SH-SY5Y (cell line): ENCODE measurements at regions not wholly inside any gene's neighbourhood (a gene's known extent, or its start where the extent isn't known, plus 50 kb on each side); places are given as distances from the start of the nearest gene placed in this dataset.

Source experiments
- GATA2 ChIP-seq: IDR thresholded peaks from 2 replicates; pipeline ENCODE4 v1.6.1; 2011; ENCODE audit warnings: mild to moderate bottlenecking, low read depth, low read length
- GATA3 ChIP-seq: IDR thresholded peaks from 2 replicates; pipeline ENCODE4 v1.6.1; 2011; ENCODE audit warnings: low read depth, mild to moderate bottlenecking, low read length, moderate library complexity

DNA sequence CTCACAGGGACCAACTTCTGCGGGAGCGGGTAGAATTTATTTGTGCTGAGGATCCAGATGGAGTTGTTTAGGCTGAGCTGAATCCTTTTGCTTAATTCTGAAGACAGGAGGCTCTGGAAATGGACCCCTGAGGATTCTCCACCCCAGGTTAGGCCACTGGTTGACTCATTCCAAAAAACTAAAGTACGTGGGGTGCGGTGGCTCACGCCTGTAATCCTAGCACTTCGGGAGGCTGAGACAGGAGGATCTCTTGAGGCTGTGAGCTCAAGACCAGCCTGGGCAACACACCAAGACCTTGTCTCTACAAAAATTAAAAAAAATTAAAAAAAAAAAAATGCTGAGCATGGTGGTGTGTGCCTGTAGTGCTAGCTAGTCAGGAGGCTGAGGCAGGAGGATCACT lies 76.3 kb upstream of the MAP1LC3B2 start:
- no peak for TF ChIP-seq GATA3

GRCh38 chr12:116483959-116484750 lies 75.0 kb upstream of the MAP1LC3B2 start:
- TF ChIP-seq GATA2 = 0 out of 2 replicates have a peak, but pooled peaks have one; percentile 13
- no peak for TF ChIP-seq GATA3

DNA sequence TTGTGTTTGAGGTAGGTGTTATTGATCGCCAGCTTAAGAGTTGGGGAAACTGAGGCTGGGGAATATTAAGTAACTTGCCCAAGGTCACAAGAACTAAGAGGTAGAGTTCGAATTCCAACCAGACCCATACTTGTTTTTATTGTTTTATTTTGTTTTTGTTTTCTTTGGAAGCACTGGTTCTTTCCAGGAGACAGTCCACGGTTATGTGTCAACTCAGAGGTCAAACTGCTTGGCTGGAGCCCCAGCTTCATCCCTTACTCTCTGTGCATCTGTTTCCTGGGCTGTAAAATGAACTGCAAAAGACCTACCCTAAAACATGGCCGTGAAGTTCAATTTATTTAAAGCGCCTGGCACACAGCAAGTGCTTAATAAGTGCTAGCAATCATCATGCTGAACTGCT lies 74.4 kb upstream of the MAP1LC3B2 start:
- TF ChIP-seq GATA2 = no peak
- TF ChIP-seq GATA3 = no peak

DNA sequence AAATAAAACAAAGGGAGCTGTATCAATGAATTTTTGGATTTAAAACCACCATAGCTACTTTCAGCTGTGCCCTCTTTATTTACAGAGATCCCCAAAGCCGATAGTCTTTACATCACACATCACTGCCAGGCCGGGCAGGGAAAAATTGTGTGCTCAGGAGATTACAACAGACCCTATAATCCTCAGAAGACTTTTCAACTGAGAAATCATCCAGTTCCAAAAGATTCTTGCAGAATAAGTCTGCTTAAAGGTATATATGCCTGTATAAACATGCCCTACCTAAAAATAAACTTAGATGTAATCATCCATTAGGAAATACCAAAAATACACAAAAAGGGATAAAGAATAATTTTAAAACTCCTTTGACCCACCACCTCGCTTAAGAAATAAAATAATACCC lies 70.1 kb upstream of the MAP1LC3B2 start:
- TF ChIP-seq GATA2 = no peak
- TF ChIP-seq GATA3 = no peak

DNA sequence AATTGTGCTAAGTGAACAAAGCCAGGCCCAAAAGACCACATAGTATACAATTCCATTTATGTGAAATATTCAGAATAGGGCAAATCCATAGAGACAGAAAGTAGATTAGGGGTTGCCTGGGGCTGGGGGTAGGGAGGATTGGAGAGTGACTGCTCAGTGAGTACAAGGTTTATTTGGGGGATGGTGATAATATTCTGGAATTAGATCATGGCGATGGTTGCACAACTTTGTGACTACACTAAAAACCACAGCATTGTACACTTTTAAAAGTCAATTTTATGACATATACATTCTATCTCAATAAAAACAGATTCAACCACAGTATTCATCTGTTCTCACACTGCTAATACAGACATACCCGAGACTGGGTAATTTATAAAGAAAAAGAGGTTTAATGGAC lies 68.7 kb upstream of the MAP1LC3B2 start:
- TF ChIP-seq GATA2 = no peak
- no peak for TF ChIP-seq GATA3

DNA sequence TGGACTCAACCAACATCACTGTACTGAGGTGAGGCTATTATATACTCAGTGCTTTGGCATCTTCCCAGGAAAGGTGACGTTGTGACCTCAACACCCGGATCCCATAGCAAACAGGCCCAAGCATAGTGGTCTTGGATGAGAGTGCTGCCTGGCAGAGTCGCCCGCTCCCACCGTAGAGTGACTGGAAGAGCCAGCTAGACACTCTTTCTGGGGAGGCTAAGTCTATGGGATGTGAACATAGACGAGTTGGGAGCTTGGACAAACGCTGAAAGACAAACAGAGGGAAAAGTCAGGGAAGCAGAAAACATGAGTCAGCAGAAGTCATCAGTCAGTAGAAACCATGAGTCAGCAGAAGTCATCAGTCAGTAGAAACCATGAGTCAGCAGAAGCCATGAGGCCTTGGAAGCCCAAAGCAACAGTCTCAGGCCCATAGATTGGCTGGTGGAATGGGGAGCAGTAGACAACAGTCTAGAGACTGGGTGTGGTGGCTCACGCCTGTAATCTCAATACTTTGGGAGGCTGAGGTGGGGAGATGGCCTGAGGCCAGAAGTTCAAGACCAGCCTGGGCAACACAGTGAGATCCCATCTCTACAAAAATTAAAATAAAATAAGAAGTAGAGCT lies 66.4 kb upstream of the MAP1LC3B2 start:
- TF ChIP-seq GATA3 (no peak), GATA2 (no peak)

DNA sequence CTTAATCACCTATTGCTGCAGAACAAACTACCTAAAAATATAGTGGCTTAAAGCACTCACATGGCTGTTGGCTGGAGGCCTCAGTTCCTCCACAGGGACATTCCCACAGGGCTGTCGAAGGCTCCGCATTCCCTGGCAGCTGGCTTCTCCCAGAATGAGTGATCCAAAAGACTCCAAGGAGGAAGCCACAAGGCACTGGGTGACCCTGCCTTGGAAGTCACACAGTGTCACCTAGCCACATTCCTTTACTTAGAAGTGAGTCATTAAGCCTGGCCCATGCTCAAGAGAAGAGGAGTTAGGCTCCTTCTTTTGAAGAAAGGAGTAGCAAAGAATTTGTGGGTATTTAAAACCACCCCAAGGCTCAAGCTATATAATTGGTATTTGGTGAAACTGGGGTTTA lies 63.9 kb upstream of the MAP1LC3B2 start:
- TF ChIP-seq GATA3 = no peak
- TF ChIP-seq GATA2 = no peak

GRCh38 chr12:116497051-116497591 lies 62.1 kb upstream of the MAP1LC3B2 start:
- TF ChIP-seq GATA2 = no peak
- no peak for TF ChIP-seq GATA3

GRCh38 chr12:116498471-116498870 lies 60.7 kb upstream of the MAP1LC3B2 start:
- no peak for TF ChIP-seq GATA3
- no peak for TF ChIP-seq GATA2

GRCh38 chr12:116502141-116502725 lies 56.9 kb upstream of the MAP1LC3B2 start:
- TF ChIP-seq GATA2 (no peak), GATA3 (no peak)

DNA sequence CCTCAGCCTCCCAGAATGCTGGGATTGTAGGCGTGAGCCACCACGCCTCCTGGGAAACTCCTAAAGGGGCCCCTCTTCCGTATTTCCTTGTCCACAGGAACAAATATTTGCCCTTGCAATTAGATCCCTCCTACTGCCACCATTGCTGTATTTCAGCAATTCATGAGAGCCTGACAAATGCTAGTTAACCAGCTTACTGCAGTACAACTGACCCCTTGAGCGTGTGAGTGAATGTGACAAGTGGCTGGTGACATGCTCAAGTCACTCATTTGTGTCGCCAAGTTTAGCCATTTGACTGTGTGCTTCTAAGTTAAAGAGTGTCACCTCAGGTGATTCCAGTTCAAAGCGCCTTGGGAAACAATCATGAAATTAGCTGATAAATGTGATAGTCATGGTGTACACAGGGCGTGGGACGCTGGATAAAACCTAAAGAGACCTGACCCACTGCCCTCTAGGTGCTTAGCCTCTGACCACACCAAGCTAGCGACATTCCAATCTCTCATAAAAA lies 56.1 kb upstream of the MAP1LC3B2 start:
- TF ChIP-seq GATA3 (no peak), GATA2 (no peak)

GRCh38 chr12:116504438-116504837 lies 54.7 kb upstream of the MAP1LC3B2 start:
- no peak for TF ChIP-seq GATA2
- no peak for TF ChIP-seq GATA3

DNA sequence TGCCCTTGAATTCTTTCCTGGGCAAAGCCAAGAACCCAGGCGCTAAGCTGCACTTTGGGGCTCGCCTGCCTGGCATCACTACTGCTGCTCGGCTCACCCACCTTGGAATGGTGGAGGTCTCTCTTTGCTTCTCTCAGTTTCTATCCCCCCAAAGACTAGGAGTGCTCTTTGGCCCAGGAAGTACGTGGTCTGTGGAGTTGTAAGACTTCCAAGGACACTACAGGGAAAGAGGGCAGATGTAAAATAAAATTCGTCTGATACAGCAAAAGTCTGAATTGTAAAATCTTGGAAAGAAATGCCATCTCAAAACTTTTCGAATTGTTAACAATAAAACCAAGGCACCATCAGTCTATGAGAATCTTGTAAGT lies 52.5 kb upstream of the MAP1LC3B2 start:
- TF ChIP-seq GATA3 = no peak
- TF ChIP-seq GATA2 = no peak

GRCh38 chr12:116508145-116509121 lies 50.7 kb upstream of the MAP1LC3B2 start:
- no peak for TF ChIP-seq GATA2
- no peak for TF ChIP-seq GATA3
